Lung microvascular endothelial cell (primary cell): ENCODE measurements at regions not wholly inside any gene's neighbourhood (a gene's known extent, or its start where the extent isn't known, plus 50 kb on each side); places are given as distances from the start of the nearest gene placed in this dataset.

Source experiments
- DNase-seq, 2 donors: peaks; one replicate each; pipeline versions ENCODE4 v3.0.0 to v3.0.0-alpha.2; 2010; ENCODE audit warnings: low read depth in 2 of 2

GRCh38 chr14:34023824-34024767 is 73.2 kb upstream of the EGLN3 start:
- no peak for DNase-seq

GRCh38 chr14:34021096-34021495 is 70.2 kb upstream of the EGLN3 start:
- no peak for DNase-seq

- DNase-seq = no peak
Observed at GRCh38 chr14:34020014-34020413, 69.1 kb upstream of the EGLN3 start.

GRCh38 chr14:34018564-34019244 is 67.8 kb upstream of the EGLN3 start:
- no peak for DNase-seq

- no peak for DNase-seq
Observed at GRCh38 chr14:34018125-34018524, 67.3 kb upstream of the EGLN3 start.

GRCh38 chr14:34015383-34015782 is 64.5 kb upstream of the EGLN3 start:
- no peak for DNase-seq

- DNase-seq = no peak
Observed at GRCh38 chr14:34014936-34015335, 64.1 kb upstream of the EGLN3 start.

- no peak for DNase-seq
Observed at GRCh38 chr14:34013721-34014060, 62.8 kb upstream of the EGLN3 start.

- peak in 1 of 2 donors; percentile 62 for DNase-seq
Observed at GRCh38 chr14:34012978-34013720, 62.3 kb upstream of the EGLN3 start.

- DNase-seq = no peak
Observed at GRCh38 chr14:34012369-34012768, 61.5 kb upstream of the EGLN3 start.

- no peak for DNase-seq
Observed at GRCh38 chr14:34009956-34010355, 59.1 kb upstream of the EGLN3 start.

GRCh38 chr14:34007902-34008301 is 57.0 kb upstream of the EGLN3 start:
- DNase-seq = no peak

GRCh38 chr14:34005901-34006300 is 55.0 kb upstream of the EGLN3 start:
- no peak for DNase-seq

- no peak for DNase-seq
Observed at GRCh38 chr14:34004881-34005280, 54.0 kb upstream of the EGLN3 start.

GRCh38 chr14:34003691-34004090 is 52.8 kb upstream of the EGLN3 start:
- DNase-seq = no peak

GRCh38 chr14:34003082-34003668 is 52.3 kb upstream of the EGLN3 start:
- no peak for DNase-seq
